Neural progenitor cell (in vitro differentiated cells): ENCODE measurements at regions not wholly inside any gene's neighbourhood (a gene's known extent, or its start where the extent isn't known, plus 50 kb on each side); places are given as distances from the start of the nearest gene placed in this dataset.

Experiments used
- DNase-seq: peaks from one replicate; pipeline ENCODE4 v3.0.0-alpha.2; 2016; ENCODE audit warnings: low spot score
- H2AFZ ChIP-seq: fragments of 200-600 bp; sonication (generic); replicated peaks from 2 replicates; pipeline ENCODE4 v1.6.1; 2016; ENCODE audit warnings: antibody characterized with exemption
- H3F3A ChIP-seq: fragments of 200-600 bp; sonication (generic); 2 replicates; pipeline ENCODE4 v1.6.1; 2016; ENCODE audit warnings: antibody characterized with exemption, low read depth
- H3K27ac ChIP-seq: fragments of 200-600 bp; sonication (generic); 2 replicates; pipeline ENCODE4 v1.5.1; 2016; ENCODE audit warnings: mild to moderate bottlenecking
- H3K27me3 ChIP-seq: fragments of 200-600 bp; sonication (generic); 2 replicates; pipeline ENCODE4 v1.6.1; 2016; ENCODE audit warnings: mild to moderate bottlenecking, moderate library complexity
- H3K36me3 ChIP-seq: fragments of 200-600 bp; sonication (generic); 2 replicates; pipeline ENCODE4 v1.5.1; 2016
- H3K4me1 ChIP-seq: fragments of 200-600 bp; sonication (generic); 2 replicates; pipeline ENCODE4 v1.6.1; 2016; ENCODE audit warnings: mixed run types
- H3K4me2 ChIP-seq: fragments of 200-600 bp; sonication (generic); 2 replicates; pipeline ENCODE4 v1.6.1; 2016
- H3K4me3 ChIP-seq: fragments of 200-600 bp; sonication (generic); 2 replicates; pipeline ENCODE4 v1.5.1; 2016
- H3K79me2 ChIP-seq: fragments of 200-600 bp; sonication (generic); 2 replicates; pipeline ENCODE4 v1.6.1; 2016; ENCODE audit warnings: low read depth
- H3K9ac ChIP-seq: fragments of 200-600 bp; sonication (generic); 2 replicates; pipeline ENCODE4 v1.6.1; 2016
- H3K9me3 ChIP-seq: fragments of 200-600 bp; sonication (generic); 2 replicates; pipeline ENCODE4 v1.5.1; 2016; ENCODE audit warnings: low read depth
- H4K20me1 ChIP-seq: fragments of 200-600 bp; sonication (generic); 2 replicates; pipeline ENCODE4 v1.6.1; 2016; ENCODE audit warnings: low read depth
- H3K27ac Mint-ChIP-seq: 3 replicates; pipeline ENCODE4 v1.8.0; 2021; ENCODE audit warnings: mixed read lengths
- H3K27me3 Mint-ChIP-seq: 2 replicates; pipeline ENCODE4 v1.8.0; 2022; ENCODE audit warnings: low read depth, mild to moderate bottlenecking, inconsistent platforms, moderate library complexity, mixed read lengths; ENCODE audit not compliant: insufficient read depth
- H3K36me3 Mint-ChIP-seq: 3 replicates; pipeline ENCODE4 v1.8.0; 2021; ENCODE audit warnings: mixed read lengths
- H3K4me1 Mint-ChIP-seq: 3 replicates; pipeline ENCODE4 v1.8.0; 2021; ENCODE audit warnings: mixed read lengths
- H3K4me3 Mint-ChIP-seq: 3 replicates; pipeline ENCODE4 v1.8.0; 2021; ENCODE audit warnings: mild to moderate bottlenecking, moderate library complexity, mixed read lengths
- H3K9me3 Mint-ChIP-seq: 3 replicates; pipeline ENCODE4 v1.8.0; 2020; ENCODE audit warnings: mixed read lengths
- CTCF ChIP-seq: fragments of 200-600 bp; sonication (generic); IDR thresholded peaks from 2 replicates; pipeline ENCODE4 v1.5.1; 2017; ENCODE audit warnings: antibody characterized with exemption, mild to moderate bottlenecking
- EZH2 ChIP-seq: fragments of 200-600 bp; sonication (generic); IDR thresholded peaks from 2 replicates; pipeline ENCODE4 v1.6.1; 2017; ENCODE audit warnings: antibody characterized with exemption, mild to moderate bottlenecking, moderate library complexity
- EZH2phosphoT487 ChIP-seq: fragments of 200-600 bp; sonication (generic); IDR thresholded peaks from 2 replicates; pipeline ENCODE4 v1.6.1; 2017; ENCODE audit warnings: antibody characterized with exemption

GRCh38 chr10:109203646-109204353, 719.5 kb downstream of the XPNPEP1 start:
- no peaks in the 10 kb centered on the region for H3K9me3 ChIP-seq
- H3K9me3 Mint-ChIP-seq = no peaks in the 10 kb centered on the region
- H2AFZ ChIP-seq = no peak overlapping the region
- no peaks in the 10 kb centered on the region for H3K36me3 ChIP-seq
- no peak overlapping the region for H3K4me2 ChIP-seq
- peaks cover 3% of the 10 kb centered on the region for H3K4me1 Mint-ChIP-seq
- no peaks in the 10 kb centered on the region for H3F3A ChIP-seq
- H3K4me3 ChIP-seq = no peak overlapping the region
- no peaks in the 10 kb centered on the region for H3K36me3 Mint-ChIP-seq
- H3K4me3 Mint-ChIP-seq = no peak overlapping the region
- no peak overlapping the region for H3K27ac Mint-ChIP-seq
- no peak overlapping the region for H3K9ac ChIP-seq
- DNase-seq = no peak
- H3K4me1 ChIP-seq = no peaks in the 10 kb centered on the region
- TF ChIP-seq EZH2 = no peak
- TF ChIP-seq CTCF = no peak
- no peak for TF ChIP-seq EZH2phosphoT487
- peaks cover 2% of the 10 kb centered on the region for H3K27me3 Mint-ChIP-seq
- H3K27me3 ChIP-seq = no peaks in the 10 kb centered on the region
- no peak overlapping the region for H3K27ac ChIP-seq
- no peaks in the 10 kb centered on the region for H4K20me1 ChIP-seq
- no peaks in the 10 kb centered on the region for H3K79me2 ChIP-seq

- no peaks in the 10 kb centered on the region for H3K9me3 ChIP-seq
These were observed 721.2 kb downstream of the XPNPEP1 start for GRCh38 chr10:109202111-109202510.

GRCh38 chr10:109200646-109201045, 722.7 kb downstream of the XPNPEP1 start:
- H3K27ac ChIP-seq = no peak overlapping the region
- H2AFZ ChIP-seq = peak overlapping the region; percentile 26
- H3K79me2 ChIP-seq = no peaks in the 10 kb centered on the region
- no peaks in the 10 kb centered on the region for H3K9me3 ChIP-seq
- no peak for TF ChIP-seq CTCF
- no peak for TF ChIP-seq EZH2phosphoT487
- no peak for TF ChIP-seq EZH2
- no peak for DNase-seq
- Mint-ChIP-seq H3K4me3 (no peak overlapping the region), H3K27ac (no peak overlapping the region), H3K36me3 (no peaks in the 10 kb centered on the region), H3K27me3 (peaks cover 2% of the 10 kb centered on the region), H3K9me3 (peaks cover 5% of the 10 kb centered on the region), H3K4me1 (no peaks in the 10 kb centered on the region)
- H3K4me3 ChIP-seq = no peak overlapping the region
- no peaks in the 10 kb centered on the region for H4K20me1 ChIP-seq
- no peaks in the 10 kb centered on the region for H3K36me3 ChIP-seq
- no peaks in the 10 kb centered on the region for H3F3A ChIP-seq
- no peak overlapping the region for H3K4me2 ChIP-seq
- H3K27me3 ChIP-seq = no peaks in the 10 kb centered on the region
- H3K4me1 ChIP-seq = no peaks in the 10 kb centered on the region
- no peak overlapping the region for H3K9ac ChIP-seq

More at GRCh38 chr10:109202111-109202510, 721.2 kb downstream of the XPNPEP1 start:
- TF ChIP-seq EZH2phosphoT487 (no peak), EZH2 (no peak), CTCF (no peak)
- Histone ChIP-seq H2AFZ (no peak overlapping the region), H3K4me1 (no peaks in the 10 kb centered on the region), H3K27ac (no peak overlapping the region), H3K79me2 (no peaks in the 10 kb centered on the region), H4K20me1 (no peaks in the 10 kb centered on the region), H3K36me3 (no peaks in the 10 kb centered on the region), H3K4me2 (no peak overlapping the region), H3K4me3 (no peak overlapping the region), H3K27me3 (no peaks in the 10 kb centered on the region), H3F3A (no peaks in the 10 kb centered on the region), H3K9ac (no peak overlapping the region)
- H3K36me3 Mint-ChIP-seq = no peaks in the 10 kb centered on the region
- DNase-seq = no peak
- H3K4me1 Mint-ChIP-seq = no peaks in the 10 kb centered on the region
- peaks cover 2% of the 10 kb centered on the region for H3K9me3 Mint-ChIP-seq
- no peak overlapping the region for H3K27ac Mint-ChIP-seq
- H3K27me3 Mint-ChIP-seq = peaks cover 2% of the 10 kb centered on the region
- H3K4me3 Mint-ChIP-seq = no peak overlapping the region
